MM.1S (cell line): ENCODE measurements at regions not wholly inside any gene's neighbourhood (a gene's known extent, or its start where the extent isn't known, plus 50 kb on each side); places are given as distances from the start of the nearest gene placed in this dataset.
A peak's percentile ranks its signal among the peaks of the same experiment; 100 is the strongest.

ENCODE experiments used
- DNase-seq: peaks from one replicate; pipeline ENCODE4 v3.0.0-alpha.2; 2015
- H2AFZ ChIP-seq: fragments of 300-600 bp; sonication (generic); 2 replicates; pipeline ENCODE4 v1.6.0; 2016; ENCODE audit warnings: antibody characterized with exemption, low read length
- H3F3A ChIP-seq: fragments of 300-600 bp; sonication (generic); 2 replicates; pipeline ENCODE4 v1.6.1; 2016; ENCODE audit warnings: mild to moderate bottlenecking, antibody characterized with exemption, low read length, moderate library complexity, mixed read lengths; ENCODE audit not compliant: insufficient read depth
- H3K27ac ChIP-seq: fragments of 300-600 bp; sonication (generic); 2 replicates; pipeline ENCODE4 v1.5.1; 2016; ENCODE audit warnings: mild to moderate bottlenecking, low read length
- H3K27me3 ChIP-seq: fragments of 300-600 bp; sonication (generic); replicated peaks from 2 replicates; pipeline ENCODE4 v1.6.0; 2016; ENCODE audit warnings: low read length; ENCODE audit not compliant: insufficient read depth
- H3K36me3 ChIP-seq: fragments of 300-600 bp; sonication (generic); replicated peaks from 2 replicates; pipeline ENCODE4 v1.6.1; 2016; ENCODE audit warnings: mild to moderate bottlenecking, low read length, mixed read lengths; ENCODE audit not compliant: insufficient read depth
- H3K4me1 ChIP-seq: fragments of 300-600 bp; sonication (generic); 2 replicates; pipeline ENCODE4 v1.6.1; 2016; ENCODE audit warnings: low read length, mixed read lengths
- H3K4me2 ChIP-seq: fragments of 300-600 bp; sonication (generic); 2 replicates; pipeline ENCODE4 v1.6.0; 2016; ENCODE audit warnings: low read depth, low read length
- H3K4me3 ChIP-seq: fragments of 300-600 bp; sonication (generic); 2 replicates; pipeline ENCODE4 v1.5.1; 2016; ENCODE audit warnings: low read length, mixed read lengths
- H3K79me2 ChIP-seq: fragments of 300-600 bp; sonication (generic); 2 replicates; pipeline ENCODE4 v1.6.1; 2016; ENCODE audit warnings: mixed run types, low read length, mixed read lengths
- H3K9ac ChIP-seq: fragments of 300-600 bp; sonication (generic); 2 replicates; pipeline ENCODE4 v1.6.1; 2016; ENCODE audit warnings: low read length, mixed read lengths
- H3K9me2 ChIP-seq: fragments of 300-600 bp; sonication (generic); replicated peaks from 2 replicates; pipeline ENCODE4 v1.6.1; 2016; ENCODE audit warnings: mild to moderate bottlenecking, low read length, mixed read lengths; ENCODE audit not compliant: insufficient read depth
- H3K9me3 ChIP-seq: fragments of 300-600 bp; sonication (generic); replicated peaks from 2 replicates; pipeline ENCODE4 v1.6.1; 2016; ENCODE audit warnings: mild to moderate bottlenecking, low read length, mixed read lengths; ENCODE audit not compliant: insufficient read depth
- H4K20me1 ChIP-seq: fragments of 300-600 bp; sonication (generic); 2 replicates; pipeline ENCODE4 v1.6.1; 2016; ENCODE audit warnings: mild to moderate bottlenecking, low read length, moderate library complexity, mixed read lengths; ENCODE audit not compliant: insufficient read depth
- CTCF ChIP-seq: fragments of 300-600 bp; sonication (generic); IDR thresholded peaks from 2 replicates; pipeline ENCODE4 v1.5.1; 2016; ENCODE audit warnings: antibody characterized with exemption, low read length, mixed read lengths
- EZH2 ChIP-seq: fragments of 300-600 bp; sonication (generic); optimal IDR thresholded peaks from 2 replicates; pipeline ENCODE3; 2017; ENCODE audit warnings: low read depth, mild to moderate bottlenecking, antibody characterized with exemption, low read length, mixed read lengths
- EZH2phosphoT487 ChIP-seq: fragments of 300-600 bp; sonication (generic); IDR thresholded peaks from 2 replicates; pipeline ENCODE4 v1.6.1; 2018; ENCODE audit warnings: antibody characterized with exemption, low read length

GRCh38 chr6:105642708-105643107 lies 239.8 kb upstream of the PREP start:
- TF ChIP-seq CTCF (no peak), EZH2phosphoT487 (no peak), EZH2 (no peak)
- no peaks in the 10 kb centered on the region for H3F3A ChIP-seq
- H3K9me2 ChIP-seq = no peaks in the 10 kb centered on the region
- H3K27ac ChIP-seq = no peak overlapping the region
- H3K9ac ChIP-seq = no peak overlapping the region
- DNase-seq = no peak
- no peaks in the 10 kb centered on the region for H3K79me2 ChIP-seq
- H3K4me1 ChIP-seq = no peaks in the 10 kb centered on the region
- no peaks in the 10 kb centered on the region for H3K9me3 ChIP-seq
- no peaks in the 10 kb centered on the region for H4K20me1 ChIP-seq
- H3K27me3 ChIP-seq = no peaks in the 10 kb centered on the region
- no peak overlapping the region for H3K4me3 ChIP-seq
- no peaks in the 10 kb centered on the region for H3K36me3 ChIP-seq
- H2AFZ ChIP-seq = no peak overlapping the region
- H3K4me2 ChIP-seq = no peak overlapping the region

GRCh38 chr6:105641504-105641903 lies 238.6 kb upstream of the PREP start:
- TF ChIP-seq EZH2phosphoT487 (no peak), EZH2 (no peak)
- H3K27ac ChIP-seq = no peak overlapping the region
- no peaks in the 10 kb centered on the region for H3K9me3 ChIP-seq
- no peaks in the 10 kb centered on the region for H3F3A ChIP-seq
- H2AFZ ChIP-seq = no peak overlapping the region
- H3K27me3 ChIP-seq = no peaks in the 10 kb centered on the region
- peak; percentile 31 for DNase-seq
- no peak overlapping the region for H3K9ac ChIP-seq
- H3K36me3 ChIP-seq = no peaks in the 10 kb centered on the region
- no peaks in the 10 kb centered on the region for H3K4me1 ChIP-seq
- no peaks in the 10 kb centered on the region for H3K9me2 ChIP-seq
- H3K4me3 ChIP-seq = no peak overlapping the region
- H3K79me2 ChIP-seq = no peaks in the 10 kb centered on the region
- no peaks in the 10 kb centered on the region for H4K20me1 ChIP-seq
- no peak overlapping the region for H3K4me2 ChIP-seq

- Histone ChIP-seq H4K20me1 (no peaks in the 10 kb centered on the region), H3K9me3 (no peaks in the 10 kb centered on the region), H3K27me3 (no peaks in the 10 kb centered on the region), H3K9me2 (no peaks in the 10 kb centered on the region), H3K27ac (no peak overlapping the region), H3K9ac (no peak overlapping the region), H3K79me2 (no peaks in the 10 kb centered on the region), H3K4me2 (no peak overlapping the region), H3K4me1 (no peaks in the 10 kb centered on the region), H2AFZ (no peak overlapping the region), H3F3A (no peaks in the 10 kb centered on the region), H3K4me3 (no peak overlapping the region), H3K36me3 (no peaks in the 10 kb centered on the region)
- DNase-seq = no peak
- TF ChIP-seq EZH2phosphoT487 = no peak
- TF ChIP-seq EZH2 = no peak
- TF ChIP-seq CTCF = no peak
Measured at GRCh38 chr6:105639124-105639523, 236.2 kb upstream of the PREP start.

- no peak for TF ChIP-seq EZH2phosphoT487
- no peak for TF ChIP-seq EZH2
- no peak for TF ChIP-seq CTCF
- H3K36me3 ChIP-seq = no peaks in the 10 kb centered on the region
- H3K4me3 ChIP-seq = no peak overlapping the region
- no peak overlapping the region for H3K27ac ChIP-seq
- H3K4me2 ChIP-seq = no peak overlapping the region
- no peaks in the 10 kb centered on the region for H3K79me2 ChIP-seq
- H3F3A ChIP-seq = no peaks in the 10 kb centered on the region
- no peak for DNase-seq
- H3K9me2 ChIP-seq = no peaks in the 10 kb centered on the region
- H2AFZ ChIP-seq = no peak overlapping the region
- H4K20me1 ChIP-seq = no peaks in the 10 kb centered on the region
- no peaks in the 10 kb centered on the region for H3K9me3 ChIP-seq
- no peak overlapping the region for H3K9ac ChIP-seq
- H3K27me3 ChIP-seq = no peaks in the 10 kb centered on the region
- H3K4me1 ChIP-seq = no peaks in the 10 kb centered on the region
Measured at GRCh38 chr6:105633814-105634213, 230.9 kb upstream of the PREP start.
